ENCODE measurements at regions not wholly inside any gene's neighbourhood (a gene's known extent, or its start where the extent isn't known, plus 50 kb on each side); places are given as distances from the start of the nearest gene placed in this dataset.

DNA sequence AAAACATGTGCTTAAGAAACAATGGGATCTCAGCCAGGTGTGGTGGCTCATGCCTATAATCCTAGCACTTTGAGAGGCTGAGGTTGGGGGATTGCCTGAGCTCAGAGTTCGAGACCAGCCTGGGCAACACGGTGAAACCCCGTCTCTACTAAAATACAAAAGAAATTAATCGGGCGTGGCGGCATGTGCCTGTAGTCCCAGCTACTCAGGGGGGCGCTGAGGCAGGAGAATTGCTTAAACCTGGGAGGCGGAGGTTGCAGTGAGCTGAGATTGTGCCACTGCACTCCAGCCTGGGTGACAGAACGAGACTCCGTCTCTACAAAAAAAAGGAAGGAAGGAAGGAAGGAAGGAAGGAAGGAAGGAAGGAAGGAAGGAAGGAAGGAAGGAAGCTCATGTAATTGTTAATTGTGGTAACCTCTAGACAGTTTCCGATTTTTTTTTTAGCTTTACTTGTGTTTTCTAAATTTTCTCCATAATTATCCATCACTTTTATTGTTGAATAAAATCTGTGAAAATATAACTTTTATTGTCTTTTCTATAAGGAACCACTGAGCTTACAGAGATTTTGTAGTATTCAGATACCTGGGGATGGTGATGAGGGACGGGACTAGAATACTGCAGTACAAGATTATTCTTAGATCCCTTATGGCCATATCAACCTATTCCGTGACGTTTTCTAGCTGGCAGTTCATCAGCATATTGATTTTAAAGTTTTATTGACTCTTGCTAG is 506.9 kb downstream of the NR2F2 start:
- TF ChIP-seq, protein P1, sequence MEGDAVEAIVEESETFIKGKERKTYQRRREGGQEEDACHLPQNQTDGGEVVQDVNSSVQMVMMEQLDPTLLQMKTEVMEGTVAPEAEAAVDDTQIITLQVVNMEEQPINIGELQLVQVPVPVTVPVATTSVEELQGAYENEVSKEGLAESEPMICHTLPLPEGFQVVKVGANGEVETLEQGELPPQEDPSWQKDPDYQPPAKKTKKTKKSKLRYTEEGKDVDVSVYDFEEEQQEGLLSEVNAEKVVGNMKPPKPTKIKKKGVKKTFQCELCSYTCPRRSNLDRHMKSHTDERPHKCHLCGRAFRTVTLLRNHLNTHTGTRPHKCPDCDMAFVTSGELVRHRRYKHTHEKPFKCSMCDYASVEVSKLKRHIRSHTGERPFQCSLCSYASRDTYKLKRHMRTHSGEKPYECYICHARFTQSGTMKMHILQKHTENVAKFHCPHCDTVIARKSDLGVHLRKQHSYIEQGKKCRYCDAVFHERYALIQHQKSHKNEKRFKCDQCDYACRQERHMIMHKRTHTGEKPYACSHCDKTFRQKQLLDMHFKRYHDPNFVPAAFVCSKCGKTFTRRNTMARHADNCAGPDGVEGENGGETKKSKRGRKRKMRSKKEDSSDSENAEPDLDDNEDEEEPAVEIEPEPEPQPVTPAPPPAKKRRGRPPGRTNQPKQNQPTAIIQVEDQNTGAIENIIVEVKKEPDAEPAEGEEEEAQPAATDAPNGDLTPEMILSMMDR (IDR thresholded peaks at IDR 0.05): no peak
- no peak for TF ChIP-seq POLR2A (IDR thresholded peaks at IDR 0.05)

All from tibial nerve (tissue), 3 donors.